HCT116 (cell line): ENCODE measurements at regions not wholly inside any gene's neighbourhood (a gene's known extent, or its start where the extent isn't known, plus 50 kb on each side); places are given as distances from the start of the nearest gene placed in this dataset.

Experiments
- ATAC-seq: fragments of 200-7000 bp; cut with Tn5 transposase; 2 replicates; pipeline ENCODE4 v1.9.1; 2020; ENCODE audit warnings: mild to moderate bottlenecking, moderate library complexity
- BruUV-seq: library from RNA; stranded (reverse); fragments of 400-500 nt; replicated peaks from 2 replicates; lab custom pipeline; 2021; lab: Mats Ljungman, UMichigan
- CTCF ChIA-PET: fragments of 300-600 bp; sonication (Branson Sonifier 250); formaldehyde crosslinking; loops from one replicate; lab custom pipeline; 2021; ENCODE audit warnings: antibody characterized with exemption; lab: Charles Lee
- POLR2A ChIA-PET: fragments of 300-600, 350-600 bp; sonication (Branson Sonifier 250); formaldehyde crosslinking; loops from one replicate; lab custom pipeline; 2021; ENCODE audit warnings: antibody characterized with exemption; lab: Charles Lee
- RAD21 ChIA-PET, 2 experiments: fragments of 300-600 bp; sonication (Branson Sonifier 250); formaldehyde crosslinking; loops; one replicate each; lab custom pipeline; 2023; ENCODE audit warnings: low total read pairs in 2 of 2; ENCODE audit not compliant: uncharacterized antibody in 2 of 2, unreplicated experiment in 2 of 2, low non-redundant PET in 1 of 2; lab: Charles Lee
- DNase-seq: peaks from one replicate; pipeline ENCODE4 v3.0.0-alpha.2; 2010; ENCODE audit warnings: low read depth, low spot score
- H2AFZ ChIP-seq: fragments of 200-600 bp; shearing (Covaris generic), sonication (generic); 2 replicates; pipeline ENCODE4 v1.6.1; 2017; ENCODE audit warnings: low read depth, mixed run types, mixed read lengths, antibody characterized with exemption, low read length; ENCODE audit not compliant: poor library complexity, severe bottlenecking
- H3K27ac ChIP-seq: 2 replicates; pipeline ENCODE4 v1.5.1; 2012; ENCODE audit warnings: low read depth, low read length
- H3K27me3 ChIP-seq: fragments of 200-600 bp; sonication (generic); 2 replicates; pipeline ENCODE4 v1.6.1; 2016; ENCODE audit warnings: mixed run types, low read length, mixed read lengths; ENCODE audit not compliant: insufficient read depth
- H3K36me3 ChIP-seq, 2 experiments: fragments of 200-500 bp in 1 of 2; fragments of 200-600 bp in 1 of 2; sonication (Bioruptor generic) in 1 of 2; sonication (generic) in 1 of 2; 2 replicates each; pipeline versions ENCODE4 v1.5.1 to v1.6.1; 2014 to 2016; ENCODE audit warnings: low read length in 2 of 2, inconsistent platforms in 1 of 2, mixed read lengths in 1 of 2, mixed run types in 1 of 2; ENCODE audit not compliant: insufficient read depth in 2 of 2, control insufficient read depth in 1 of 2
- H3K4me1 ChIP-seq, 2 experiments: fragments of 200-600 bp in 1 of 2; sonication (generic) in 1 of 2; 2 replicates each; pipeline versions ENCODE4 v1.5.1 to v1.6.1; 2012 to 2017; ENCODE audit warnings: low read length in 2 of 2, inconsistent platforms in 1 of 2, mild to moderate bottlenecking in 1 of 2, mixed read lengths in 1 of 2, mixed run types in 1 of 2, moderate library complexity in 1 of 2; ENCODE audit not compliant: insufficient read depth in 2 of 2, control insufficient read depth in 1 of 2
- H3K4me2 ChIP-seq: fragments of 200-600 bp; sonication (generic); 2 replicates; pipeline ENCODE4 v1.6.1; 2017; ENCODE audit warnings: mixed run types, low read length, mixed read lengths
- H3K4me3 ChIP-seq, 2 experiments: fragments of 200-600 bp in 1 of 2; sonication (generic) in 1 of 2; replicated peaks in 1 of 2; 2 replicates each; pipeline ENCODE4 v1.5.1; 2011 to 2016; ENCODE audit warnings: low read length in 2 of 2, control low read depth in 1 of 2, low read depth in 1 of 2, mild to moderate bottlenecking in 1 of 2, mixed read lengths in 1 of 2, mixed run types in 1 of 2
- H3K79me2 ChIP-seq: fragments of 200-600 bp; sonication (generic); 2 replicates; pipeline ENCODE4 v1.6.1; 2017; ENCODE audit warnings: mild to moderate bottlenecking, mixed run types, low read length, moderate library complexity, mixed read lengths; ENCODE audit not compliant: insufficient read depth
- H3K9ac ChIP-seq: fragments of 200-600 bp; sonication (generic); 2 replicates; pipeline ENCODE4 v1.6.1; 2016; ENCODE audit warnings: low read length, mixed read lengths
- H3K9me2 ChIP-seq: fragments of 200-600 bp; sonication (generic), shearing (Covaris generic); 2 replicates; pipeline ENCODE4 v1.6.1; 2017; ENCODE audit warnings: mixed run types, mild to moderate bottlenecking, moderate library complexity; ENCODE audit not compliant: insufficient read depth
- H3K9me3 ChIP-seq, 2 experiments: fragments of 200-500 bp in 1 of 2; fragments of 200-600 bp in 1 of 2; sonication (Bioruptor generic) in 1 of 2; sonication (generic) in 1 of 2; 2 replicates each; pipeline ENCODE4 v1.6.1; 2014 to 2017; ENCODE audit warnings: low read length in 2 of 2, mixed read lengths in 2 of 2, inconsistent platforms in 1 of 2, low read depth in 1 of 2, mild to moderate bottlenecking in 1 of 2, mixed run types in 1 of 2, moderate library complexity in 1 of 2; ENCODE audit not compliant: control insufficient read depth in 1 of 2, insufficient read depth in 1 of 2
- H4K20me1 ChIP-seq: fragments of 200-600 bp; sonication (generic), shearing (Covaris generic); 2 replicates; pipeline ENCODE4 v1.6.1; 2017; ENCODE audit warnings: mixed run types, mild to moderate bottlenecking, moderate library complexity; ENCODE audit not compliant: insufficient read depth
- ATF3 ChIP-seq: IDR thresholded peaks from 2 replicates; pipeline ENCODE4 v1.6.1; 2012
- CEBPB ChIP-seq: IDR thresholded peaks from 2 replicates; pipeline ENCODE4 v1.6.1; 2012; ENCODE audit warnings: low read depth
- CTCF ChIP-seq, 3 experiments: fragments of 200-600 bp in 1 of 3; sonication (generic) in 1 of 3; IDR thresholded peaks in 2 of 3; conservative IDR thresholded peaks in 1 of 3; 2 replicates each; pipeline ENCODE4 v1.5.1; 2012 to 2017; ENCODE audit warnings: low read depth in 2 of 3, low read length in 2 of 3, antibody characterized with exemption in 1 of 3, borderline replicate concordance in 1 of 3, control low read depth in 1 of 3, mild to moderate bottlenecking in 1 of 3, mixed read lengths in 1 of 3, mixed run types in 1 of 3, moderate library complexity in 1 of 3; ENCODE audit not compliant: insufficient read depth in 1 of 3
- ELF1 ChIP-seq: IDR thresholded peaks from 2 replicates; pipeline ENCODE4 v1.6.1; 2012; ENCODE audit warnings: low read depth, borderline replicate concordance
- JUND ChIP-seq: IDR thresholded peaks from 2 replicates; pipeline ENCODE4 v1.6.1; 2012
- MAX ChIP-seq: IDR thresholded peaks from 2 replicates; pipeline ENCODE4 v1.6.1; 2012
- POLR2A ChIP-seq: IDR thresholded peaks from 2 replicates; pipeline ENCODE4 v1.7.0; 2011; ENCODE audit warnings: borderline replicate concordance; ENCODE audit not compliant: insufficient read depth, insufficient read length; ENCODE audit errors: extremely low read depth
- POLR2AphosphoS5 ChIP-seq: IDR thresholded peaks from 2 replicates; pipeline ENCODE4 v1.6.1; 2011; ENCODE audit warnings: mild to moderate bottlenecking, low read depth, low read length, moderate library complexity
- YY1 ChIP-seq: IDR thresholded peaks from 2 replicates; pipeline ENCODE4 v1.6.1; 2011; ENCODE audit warnings: low read length, low read depth, moderate library complexity, mild to moderate bottlenecking; ENCODE audit not compliant: insufficient replicate concordance; ENCODE audit errors: extremely low read depth
- ZFX ChIP-seq: fragments of 450-650 bp; IDR thresholded peaks from 2 replicates; pipeline ENCODE4 v1.6.1; 2017
- ZNF274 ChIP-seq: fragments of 200-500 bp; sonication (Bioruptor generic); IDR thresholded peaks from 2 replicates; pipeline ENCODE4 v1.6.1; 2014; ENCODE audit warnings: mild to moderate bottlenecking, low read depth, low read length, inconsistent platforms
- intact Hi-C: fragments of 100-400 bp; cut with micrococcal nuclease; formaldehyde crosslinking; loops from 2 replicates; pipeline ENCODE4 v1.10.0; 2022

- H2AFZ ChIP-seq = no peak overlapping the region
- RAD21 ChIA-PET = no interaction called here
- intact Hi-C loops = loop anchor here (2.0 to 10.0 kb wide), 2 partner anchors 245 to 283 kb away; partner anchors contain the start of gene ABCC12
- DNase-seq (no peak), ATAC-seq (no peak)
- H3K4me3 ChIP-seq = no peak overlapping the region
- H3K9ac ChIP-seq = no peak overlapping the region
- BruUV-seq = no TSS peak
- H3K4me1 ChIP-seq = no peaks in the 10 kb centered on the region
- POLR2A ChIA-PET = no interaction called here
- no peaks in the 10 kb centered on the region for H4K20me1 ChIP-seq
- H3K9me3 ChIP-seq = no peaks in the 10 kb centered on the region
- H3K9me2 ChIP-seq = no peaks in the 10 kb centered on the region
- no peaks in the 10 kb centered on the region for H3K36me3 ChIP-seq
- TF ChIP-seq CTCF (IDR thresholded peaks at IDR 0.05 in 2 of 3, conservative IDR thresholded peaks at IDR 0.05 in 1 of 3; ENCODE audit: borderline replicate concordance in 1 of 3, insufficient read depth in 1 of 3, low read depth in 2 of 3, low read length in 2 of 3) (no peak), CEBPB (no peak), YY1 (no peak), JUND (no peak), ZNF274 (no peak), POLR2A (no peak), POLR2AphosphoS5 (no peak), ZFX (no peak), MAX (no peak), ATF3 (no peak), ELF1 (no peak)
- no peaks in the 10 kb centered on the region for H3K79me2 ChIP-seq
- CTCF ChIA-PET = interaction anchor here (1.6 to 2.1 kb wide), 2 partner anchors 241 to 292 kb away, joined by 4 to 6 read pairs; no protein-coding TSS in a partner anchor
- H3K27ac ChIP-seq = no peak overlapping the region
- 0 out of 2 replicates have a peak, but pooled peaks cover 8% of the 10 kb centered on the region for H3K27me3 ChIP-seq
- H3K4me2 ChIP-seq = no peak overlapping the region
Observed at GRCh38 chr16:47872225-47872624, 283.6 kb downstream of the ABCC12 start.
